Spleen (tissue), 11 donors: ENCODE measurements at regions not wholly inside any gene's neighbourhood (a gene's known extent, or its start where the extent isn't known, plus 50 kb on each side); places are given as distances from the start of the nearest gene placed in this dataset.

ENCODE experiments used
- DNase-seq: peaks from one replicate; pipeline ENCODE4 v3.0.0-alpha.2; 2020
- H3K27ac ChIP-seq, 8 donors: fragments of 200-600 bp; sonication (generic) in 7 of 8; 1 replicate in 4 of 8; 2 replicates in 4 of 8; pipeline versions ENCODE4 v1.5.0 to v1.8.0; 2016 to 2021; ENCODE audit warnings: inconsistent platforms in 4 of 8, mild to moderate bottlenecking in 4 of 8, moderate library complexity in 1 of 8
- H3K27me3 ChIP-seq, 7 donors: fragments of 200-600 bp; sonication (generic) in 6 of 7; replicated peaks in 1 of 7; 1 replicate in 4 of 7; 2 replicates in 3 of 7; pipeline versions ENCODE4 v1.5.0 to v1.8.0; 2016 to 2021; ENCODE audit warnings: inconsistent platforms in 3 of 7, mild to moderate bottlenecking in 1 of 7
- H3K36me3 ChIP-seq, 6 donors: fragments of 200-600 bp; sonication (generic) in 5 of 6; 1 replicate in 4 of 6; 2 replicates in 2 of 6; pipeline versions ENCODE4 v1.5.0 to v1.8.0; 2016 to 2021; ENCODE audit warnings: inconsistent platforms in 2 of 6
- H3K4me1 ChIP-seq, 6 donors: fragments of 200-600 bp; sonication (generic) in 5 of 6; 1 replicate in 3 of 6; 2 replicates in 3 of 6; pipeline versions ENCODE4 v1.5.0 to v1.8.0; 2016 to 2021; ENCODE audit warnings: inconsistent platforms in 3 of 6
- H3K4me3 ChIP-seq, 8 donors: fragments of 200-600 bp; sonication (generic) in 7 of 8; 1 replicate in 4 of 8; 2 replicates in 4 of 8; pipeline versions ENCODE4 v1.5.0 to v1.8.0; 2016 to 2021; ENCODE audit warnings: inconsistent platforms in 4 of 8, mild to moderate bottlenecking in 4 of 8, moderate library complexity in 2 of 8
- H3K9me3 ChIP-seq, 8 donors: fragments of 200-600 bp; sonication (generic) in 7 of 8; 1 replicate in 4 of 8; 2 replicates in 4 of 8; pipeline versions ENCODE4 v1.5.0 to v1.8.0; 2016 to 2021; ENCODE audit warnings: inconsistent platforms in 4 of 8
- CTCF ChIP-seq, 11 experiments: fragments of 200-600 bp in 7 of 11; fragments of 450-650 bp in 4 of 11; sonication (generic) in 4 of 11; IDR thresholded peaks in 8 of 11; conservative IDR thresholded peaks in 3 of 11; 1 replicate in 7 of 11; 2 replicates in 4 of 11; pipeline versions ENCODE4 v1.4.0 to v1.8.0; 2016 to 2021; ENCODE audit warnings: antibody characterized with exemption in 11 of 11, inconsistent platforms in 4 of 11, mild to moderate bottlenecking in 1 of 11
- POLR2A ChIP-seq, 3 donors: fragments of 450-650 bp; IDR thresholded peaks; one replicate each; pipeline ENCODE4 v1.5.1; 2017; ENCODE audit warnings: antibody characterized with exemption in 3 of 3, mild to moderate bottlenecking in 1 of 3
- POLR2AphosphoS5 ChIP-seq, 3 donors: sonication (generic); formaldehyde crosslinking; IDR thresholded peaks; one replicate each; pipeline ENCODE4 v1.5.1; 2017; ENCODE audit warnings: antibody characterized with exemption in 3 of 3
- WGBS, 5 donors: extraction: QIAGEN DNeasy Blood & Tissue Kit in 3 of 5; methylation state at CpG; one replicate each; pipeline versions ENCODE4 v1.1.5 to v1.1.7; 2013 to 2018; 5-methylcytosine and 5-hydroxymethylcytosine counted together
- intact Hi-C: fragments of 100-400 bp; cut with DNase I; formaldehyde crosslinking; loops from one replicate; pipeline ENCODE4 v1.15.0; 2023; ENCODE audit warnings: low total_unique reads
- donor health status: healthy with polysubstance abuse.
- donor health status: DM: no; HTN: no; CAD: no; lungs with moderate emphysema.
- donor health status: DM: no; HTN: no; CAD: no.
- donor health status: Bipolar disorder and iron deficiency.
- donor health status: healthy.
- donor health status: DM: no; HTN: no; CAD: no.
- donor health status: DM: yes; HTN: yes; CAD: no.

- peaks cover 0 to 14% (median 5%) of the 10 kb centered on the region in 8 donors for H3K9me3 ChIP-seq
- H3K4me1 ChIP-seq, result no peaks in the 10 kb centered on the region
- no peak for TF ChIP-seq POLR2A (IDR thresholded peaks at IDR 0.05)
- TF ChIP-seq CTCF (IDR thresholded peaks at IDR 0.05 in 8 of 11, conservative IDR thresholded peaks at IDR 0.05 in 3 of 11), result no peak
- TF ChIP-seq POLR2AphosphoS5 (IDR thresholded peaks at IDR 0.05), result no peak
- no peak for DNase-seq
- no peak overlapping the region for H3K27ac ChIP-seq
- H3K27me3 ChIP-seq, result no peaks in the 10 kb centered on the region
- intact Hi-C loops, result no loop called here
- 44 to 60% (median 58%) methylated on average over 2 of the region's 2 CpGs for WGBS, 5 donors
- no peaks in the 10 kb centered on the region for H3K36me3 ChIP-seq
- H3K4me3 ChIP-seq, result no peak overlapping the region
Observed at GRCh38 chr15:53462651-53463050, 296.8 kb downstream of the WDR72 start.

- no peak for DNase-seq
- WGBS, 5 donors, result 88 to 95% (median 94%) methylated on average over 3 of the region's 3 CpGs
- no peaks in the 10 kb centered on the region for H3K36me3 ChIP-seq
- no peak for TF ChIP-seq CTCF (IDR thresholded peaks at IDR 0.05 in 8 of 11, conservative IDR thresholded peaks at IDR 0.05 in 3 of 11)
- TF ChIP-seq POLR2A (IDR thresholded peaks at IDR 0.05), result no peak
- TF ChIP-seq POLR2AphosphoS5 (IDR thresholded peaks at IDR 0.05), result no peak
- no peaks in the 10 kb centered on the region for H3K4me1 ChIP-seq
- intact Hi-C loops, result no loop called here
- H3K4me3 ChIP-seq, result no peak overlapping the region
- H3K9me3 ChIP-seq, result peaks cover 0 to 14% (median 5%) of the 10 kb centered on the region in 8 donors
- no peaks in the 10 kb centered on the region for H3K27me3 ChIP-seq
- H3K27ac ChIP-seq, result no peak overlapping the region
Observed at GRCh38 chr15:53461677-53462076, 297.8 kb downstream of the WDR72 start.

- H3K27ac ChIP-seq, result no peak overlapping the region
- no peak for TF ChIP-seq POLR2AphosphoS5 (IDR thresholded peaks at IDR 0.05)
- no peaks in the 10 kb centered on the region for H3K4me1 ChIP-seq
- H3K9me3 ChIP-seq, result peaks cover 0 to 14% (median 5%) of the 10 kb centered on the region in 8 donors
- 59 to 76% (median 69%) methylated on average over 1 of the region's 1 CpG for WGBS, 5 donors
- no peak overlapping the region for H3K4me3 ChIP-seq
- no peaks in the 10 kb centered on the region for H3K27me3 ChIP-seq
- DNase-seq, result no peak
- intact Hi-C loops, result no loop called here
- no peaks in the 10 kb centered on the region for H3K36me3 ChIP-seq
Observed at GRCh38 chr15:53458736-53459135, 300.7 kb downstream of the WDR72 start.

- peaks cover 0 to 14% (median 5%) of the 10 kb centered on the region in 8 donors for H3K9me3 ChIP-seq
- no peak overlapping the region for H3K4me3 ChIP-seq
- H3K36me3 ChIP-seq, result no peaks in the 10 kb centered on the region
- intact Hi-C loops, result no loop called here
- no peaks in the 10 kb centered on the region for H3K27me3 ChIP-seq
- H3K27ac ChIP-seq, result no peak overlapping the region
- 67 to 76% (median 70%) methylated on average over 3 of the region's 3 CpGs for WGBS, 5 donors
- TF ChIP-seq POLR2A (IDR thresholded peaks at IDR 0.05) (no peak), CTCF (IDR thresholded peaks at IDR 0.05 in 8 of 11, conservative IDR thresholded peaks at IDR 0.05 in 3 of 11) (no peak), POLR2AphosphoS5 (IDR thresholded peaks at IDR 0.05) (no peak)
- no peak for DNase-seq
- no peaks in the 10 kb centered on the region for H3K4me1 ChIP-seq
Observed at GRCh38 chr15:53457479-53457878, 302.0 kb downstream of the WDR72 start.
